ENCODE measurements at regions not wholly inside any gene's neighbourhood (a gene's known extent, or its start where the extent isn't known, plus 50 kb on each side); places are given as distances from the start of the nearest gene placed in this dataset.

DNA sequence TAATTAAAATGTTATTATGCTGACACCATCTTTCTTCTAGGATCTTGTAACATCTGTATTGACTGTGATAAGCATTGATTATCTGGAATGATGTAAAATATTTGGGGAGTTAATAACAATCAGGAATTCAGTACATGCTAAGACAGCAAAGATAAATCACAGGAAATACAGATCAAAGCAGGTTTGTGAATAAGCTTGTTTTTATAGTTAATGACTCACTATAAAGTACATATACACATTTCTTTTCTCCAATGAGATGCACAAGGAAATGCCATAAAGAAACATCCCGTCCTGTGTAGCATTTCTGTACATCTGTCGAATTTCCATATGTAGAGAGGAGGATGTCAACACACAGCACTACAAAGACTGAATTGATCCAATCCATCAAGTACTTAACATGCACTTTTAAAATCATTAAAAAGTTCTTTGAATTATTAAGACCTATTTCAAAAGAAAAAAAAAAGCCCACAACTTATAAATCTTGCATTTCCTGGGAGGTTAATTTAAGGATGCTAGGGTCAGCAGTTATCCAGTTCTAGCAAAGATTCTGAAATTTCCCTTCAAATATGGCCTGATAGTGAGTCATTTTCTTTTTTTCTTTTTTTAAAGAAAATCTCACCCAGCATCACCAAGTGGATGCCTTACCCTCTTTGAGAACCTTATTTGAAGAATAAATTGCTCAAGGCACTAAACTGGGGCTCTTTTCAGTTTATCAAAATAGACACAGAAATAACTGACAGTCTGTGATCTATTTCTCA, 243.2 kb upstream of the NR5A2 start:
- no peak for TF ChIP-seq EP300 (IDR thresholded peaks at IDR 0.05)
- TF ChIP-seq POLR2AphosphoS5 (IDR thresholded peaks at IDR 0.05) = no peak
- no peak for TF ChIP-seq POLR2A (IDR thresholded peaks at IDR 0.05)
- TF ChIP-seq CTCF (IDR thresholded peaks at IDR 0.05) = no peak
- H3K4me3 ChIP-seq = no peak overlapping the region
- H3K36me3 ChIP-seq = no peaks in the 10 kb centered on the region
- DNase-seq = no peak
- 51 to 52% methylated on average over 2 of the region's 2 CpGs for WGBS, 2 donors
- H3K9me3 ChIP-seq = no peaks in the 10 kb centered on the region
- ATAC-seq (ENCODE audit: low FRiP score in 2 of 2) = no peak
- no peaks in the 10 kb centered on the region for H3K4me1 ChIP-seq
- H3K27me3 ChIP-seq = no peaks in the 10 kb centered on the region
- no peak overlapping the region for H3K27ac ChIP-seq

- H3K27me3 ChIP-seq = no peaks in the 10 kb centered on the region
- no peaks in the 10 kb centered on the region for H3K9me3 ChIP-seq
- no peak overlapping the region for H3K27ac ChIP-seq
- TF ChIP-seq POLR2A (IDR thresholded peaks at IDR 0.05) = no peak
- TF ChIP-seq CTCF (IDR thresholded peaks at IDR 0.05) = no peak
- no peak for TF ChIP-seq EP300 (IDR thresholded peaks at IDR 0.05)
- no peak for TF ChIP-seq POLR2AphosphoS5 (IDR thresholded peaks at IDR 0.05)
- no peaks in the 10 kb centered on the region for H3K4me1 ChIP-seq
- DNase-seq (no peak), ATAC-seq (ENCODE audit: low FRiP score in 2 of 2) (no peak)
- no peak overlapping the region for H3K4me3 ChIP-seq
- H3K36me3 ChIP-seq = no peaks in the 10 kb centered on the region
- WGBS, 2 donors = 73 to 77% methylated on average over 3 of the region's 3 CpGs
These were observed 240.8 kb upstream of the NR5A2 start for GRCh38 chr1:199786695-199787094.

DNA sequence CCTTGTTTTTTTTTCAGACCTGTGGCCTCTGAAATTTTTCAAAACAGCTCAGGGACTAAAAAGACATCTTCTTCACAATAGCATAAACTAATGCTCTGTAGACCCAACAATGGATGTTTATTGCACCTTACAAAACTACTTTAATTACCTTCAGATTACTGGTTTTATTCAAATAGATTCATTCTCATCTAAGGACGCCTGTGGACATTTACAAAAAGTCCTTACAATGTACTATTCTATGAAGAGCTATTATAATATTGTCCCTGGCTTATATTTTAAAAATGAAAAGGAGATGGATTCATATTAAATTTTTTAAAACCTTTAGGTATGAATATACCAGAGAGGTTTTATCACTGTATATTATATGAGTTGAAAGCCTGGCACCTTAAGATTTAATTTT, 238.4 kb upstream of the NR5A2 start:
- ATAC-seq (ENCODE audit: low FRiP score in 2 of 2) (no peak), DNase-seq (no peak)
- Histone ChIP-seq H3K36me3 (no peaks in the 10 kb centered on the region), H3K4me1 (no peaks in the 10 kb centered on the region), H3K4me3 (no peak overlapping the region), H3K27me3 (no peaks in the 10 kb centered on the region), H3K27ac (no peak overlapping the region), H3K9me3 (no peaks in the 10 kb centered on the region)
- TF ChIP-seq CTCF (IDR thresholded peaks at IDR 0.05) = no peak
- no peak for TF ChIP-seq POLR2AphosphoS5 (IDR thresholded peaks at IDR 0.05)
- TF ChIP-seq EP300 (IDR thresholded peaks at IDR 0.05) = no peak
- no peak for TF ChIP-seq POLR2A (IDR thresholded peaks at IDR 0.05)
- WGBS, 2 donors = 85 to 90% methylated on average over 1 of the region's 1 CpG

GRCh38 chr1:199791495-199791894, 236.0 kb upstream of the NR5A2 start:
- TF ChIP-seq CTCF (IDR thresholded peaks at IDR 0.05) (no peak), POLR2AphosphoS5 (IDR thresholded peaks at IDR 0.05) (no peak), EP300 (IDR thresholded peaks at IDR 0.05) (no peak), POLR2A (IDR thresholded peaks at IDR 0.05) (no peak)
- H3K36me3 ChIP-seq = no peaks in the 10 kb centered on the region
- no peaks in the 10 kb centered on the region for H3K27me3 ChIP-seq
- no peak overlapping the region for H3K27ac ChIP-seq
- H3K9me3 ChIP-seq = no peaks in the 10 kb centered on the region
- ATAC-seq (ENCODE audit: low FRiP score in 2 of 2) = no peak
- no peaks in the 10 kb centered on the region for H3K4me1 ChIP-seq
- WGBS, 2 donors = 91 to 93% methylated on average over 3 of the region's 3 CpGs
- H3K4me3 ChIP-seq = no peak overlapping the region
- DNase-seq = no peak

DNA sequence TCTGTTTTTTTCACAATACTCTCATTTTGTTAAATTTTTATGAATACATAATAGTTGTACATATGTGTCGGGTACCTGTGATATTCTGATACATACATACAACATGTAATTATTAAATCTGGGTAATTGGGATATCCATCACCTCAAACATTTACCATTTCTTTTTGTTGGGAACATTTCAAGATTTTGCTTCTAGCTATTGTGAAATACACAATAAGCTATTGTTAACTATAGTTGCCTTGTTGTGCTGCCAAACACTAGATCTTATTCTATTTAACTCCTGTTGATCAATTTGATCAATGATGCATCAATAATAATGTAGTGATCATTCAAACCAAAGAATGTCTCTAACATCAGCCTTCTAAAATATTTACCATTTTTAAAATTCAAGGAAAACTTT, 234.6 kb upstream of the NR5A2 start:
- WGBS, 2 donors = 100% methylated on average over 1 of the region's 1 CpG
- no peak for ATAC-seq (ENCODE audit: low FRiP score in 2 of 2)
- Histone ChIP-seq H3K4me3 (no peak overlapping the region), H3K27me3 (no peaks in the 10 kb centered on the region), H3K36me3 (no peaks in the 10 kb centered on the region), H3K4me1 (no peaks in the 10 kb centered on the region), H3K27ac (no peak overlapping the region), H3K9me3 (no peaks in the 10 kb centered on the region)
- TF ChIP-seq EP300 (IDR thresholded peaks at IDR 0.05) (no peak), POLR2AphosphoS5 (IDR thresholded peaks at IDR 0.05) (no peak), POLR2A (IDR thresholded peaks at IDR 0.05) (no peak), CTCF (IDR thresholded peaks at IDR 0.05) (no peak)
- DNase-seq = no peak

All from upper lobe of left lung (tissue), 6 donors.